Glutamatergic neuron (in vitro differentiated cells): ENCODE measurements at regions not wholly inside any gene's neighbourhood (a gene's known extent, or its start where the extent isn't known, plus 50 kb on each side); places are given as distances from the start of the nearest gene placed in this dataset.

ENCODE experiments used
- DNase-seq: peaks from one replicate; pipeline ENCODE4 v3.0.0; 2022
- H3K27ac Mint-ChIP-seq: one replicate; pipeline ENCODE4 v1.8.0; 2020; ENCODE audit warnings: mild to moderate bottlenecking, mixed read lengths, inconsistent platforms; ENCODE audit not compliant: unreplicated experiment
- H3K27me3 Mint-ChIP-seq: one replicate; pipeline ENCODE4 v1.8.0; 2020; ENCODE audit warnings: mild to moderate bottlenecking, moderate library complexity, mixed read lengths, inconsistent platforms; ENCODE audit not compliant: unreplicated experiment
- H3K36me3 Mint-ChIP-seq: one replicate; pipeline ENCODE4 v1.8.0; 2020; ENCODE audit warnings: mild to moderate bottlenecking, mixed read lengths, inconsistent platforms; ENCODE audit not compliant: unreplicated experiment
- H3K4me1 Mint-ChIP-seq: one replicate; pipeline ENCODE4 v1.8.0; 2020; ENCODE audit warnings: mild to moderate bottlenecking, low read depth, mixed read lengths, inconsistent platforms; ENCODE audit not compliant: unreplicated experiment
- H3K4me3 Mint-ChIP-seq: one replicate; pipeline ENCODE4 v1.8.0; 2020; ENCODE audit warnings: mild to moderate bottlenecking, mixed read lengths, inconsistent platforms; ENCODE audit not compliant: unreplicated experiment
- H3K9me3 Mint-ChIP-seq: one replicate; pipeline ENCODE4 v1.8.0; 2020; ENCODE audit warnings: mild to moderate bottlenecking, moderate library complexity, mixed read lengths, inconsistent platforms; ENCODE audit not compliant: unreplicated experiment
- TF ChIP-seq, protein P1 (sequence below): fragments of 200-600 bp; sonication (generic); IDR thresholded peaks from one replicate; pipeline ENCODE4 v1.5.0; 2021; ENCODE audit not compliant: partially characterized antibody, unreplicated experiment

DNA sequence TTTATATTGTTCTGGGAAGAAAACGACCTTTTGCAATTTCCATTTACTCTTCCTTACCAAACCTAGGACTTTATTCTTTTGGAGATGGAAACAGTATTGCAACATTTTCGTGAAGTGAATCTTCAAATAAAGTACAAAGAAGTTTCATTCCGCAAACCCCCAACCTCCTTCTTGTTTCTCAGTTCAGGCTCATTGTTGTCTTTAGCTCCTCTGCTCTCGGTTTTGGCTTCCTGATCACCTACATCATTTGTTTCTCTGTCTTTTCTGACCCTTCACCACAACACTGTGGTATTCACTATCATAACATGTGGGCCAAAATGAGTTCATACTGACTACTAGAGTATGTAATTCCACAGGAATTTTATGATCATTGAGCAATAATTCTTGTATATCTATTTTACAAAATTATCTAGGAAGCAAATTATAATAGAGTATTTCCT lies 266.8 kb downstream of the ADAMTS20 start:
- TF ChIP-seq, protein P1, sequence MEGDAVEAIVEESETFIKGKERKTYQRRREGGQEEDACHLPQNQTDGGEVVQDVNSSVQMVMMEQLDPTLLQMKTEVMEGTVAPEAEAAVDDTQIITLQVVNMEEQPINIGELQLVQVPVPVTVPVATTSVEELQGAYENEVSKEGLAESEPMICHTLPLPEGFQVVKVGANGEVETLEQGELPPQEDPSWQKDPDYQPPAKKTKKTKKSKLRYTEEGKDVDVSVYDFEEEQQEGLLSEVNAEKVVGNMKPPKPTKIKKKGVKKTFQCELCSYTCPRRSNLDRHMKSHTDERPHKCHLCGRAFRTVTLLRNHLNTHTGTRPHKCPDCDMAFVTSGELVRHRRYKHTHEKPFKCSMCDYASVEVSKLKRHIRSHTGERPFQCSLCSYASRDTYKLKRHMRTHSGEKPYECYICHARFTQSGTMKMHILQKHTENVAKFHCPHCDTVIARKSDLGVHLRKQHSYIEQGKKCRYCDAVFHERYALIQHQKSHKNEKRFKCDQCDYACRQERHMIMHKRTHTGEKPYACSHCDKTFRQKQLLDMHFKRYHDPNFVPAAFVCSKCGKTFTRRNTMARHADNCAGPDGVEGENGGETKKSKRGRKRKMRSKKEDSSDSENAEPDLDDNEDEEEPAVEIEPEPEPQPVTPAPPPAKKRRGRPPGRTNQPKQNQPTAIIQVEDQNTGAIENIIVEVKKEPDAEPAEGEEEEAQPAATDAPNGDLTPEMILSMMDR = no peak
- Mint-ChIP-seq H3K27me3 (no peaks in the 10 kb centered on the region), H3K9me3 (no peaks in the 10 kb centered on the region), H3K4me3 (no peak overlapping the region), H3K27ac (no peak overlapping the region), H3K36me3 (no peaks in the 10 kb centered on the region), H3K4me1 (no peaks in the 10 kb centered on the region)
- DNase-seq = no peak

DNA sequence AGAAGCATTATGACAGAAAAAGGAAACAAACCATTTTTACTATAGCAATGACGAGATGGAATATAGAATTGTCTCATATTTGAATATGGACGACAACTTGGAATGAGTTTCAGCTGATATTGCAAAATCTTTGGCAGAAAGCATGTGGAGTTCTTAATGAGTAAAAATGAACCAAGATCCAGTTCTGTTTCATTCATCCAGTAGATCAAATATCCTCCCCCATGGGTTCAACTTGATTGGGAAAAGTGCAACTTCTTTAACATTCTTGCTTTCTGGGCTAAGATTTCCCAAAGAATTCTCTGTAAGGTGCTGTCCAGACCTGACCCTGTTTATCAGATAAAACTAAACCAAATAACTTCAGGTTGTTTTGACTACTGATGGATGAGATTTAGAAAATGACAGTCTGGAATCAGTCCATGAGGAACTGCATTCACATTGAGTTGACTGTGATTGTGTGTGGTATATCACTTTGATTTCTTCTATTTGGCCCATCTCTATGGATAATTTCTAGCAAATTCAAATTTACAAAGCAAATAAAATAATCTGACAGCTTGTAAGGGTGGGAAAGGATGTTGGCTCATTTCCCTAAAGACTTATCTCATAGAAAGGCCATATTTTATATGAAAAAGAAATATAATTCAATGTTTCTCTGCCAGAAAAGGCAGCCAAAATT lies 267.4 kb downstream of the ADAMTS20 start:
- no peaks in the 10 kb centered on the region for H3K9me3 Mint-ChIP-seq
- H3K27me3 Mint-ChIP-seq = no peaks in the 10 kb centered on the region
- DNase-seq = no peak
- H3K4me1 Mint-ChIP-seq = no peaks in the 10 kb centered on the region
- H3K36me3 Mint-ChIP-seq = no peaks in the 10 kb centered on the region
- H3K4me3 Mint-ChIP-seq = no peak overlapping the region
- H3K27ac Mint-ChIP-seq = no peak overlapping the region
- TF ChIP-seq, protein P1 = no peak

DNA sequence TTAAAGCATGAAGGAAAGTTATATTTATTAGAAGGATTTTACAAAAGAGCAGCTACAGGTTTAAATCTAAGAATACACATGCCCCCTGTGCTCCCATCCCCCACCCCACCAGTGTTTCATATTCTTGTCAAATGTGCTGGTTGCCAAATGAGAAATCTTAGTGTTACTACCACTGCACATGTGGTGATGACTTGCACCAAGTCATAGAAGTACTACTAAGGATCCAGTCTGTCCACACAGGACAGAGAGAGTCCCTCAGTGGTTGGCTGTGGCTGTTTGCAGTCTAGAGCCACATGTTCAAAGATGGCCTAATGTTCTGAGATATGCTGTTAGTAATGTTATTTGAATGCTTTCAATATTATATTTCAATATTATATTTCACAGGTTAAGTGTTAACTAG lies 268.8 kb downstream of the ADAMTS20 start:
- no peak overlapping the region for H3K4me3 Mint-ChIP-seq
- no peaks in the 10 kb centered on the region for H3K9me3 Mint-ChIP-seq
- no peak overlapping the region for H3K27ac Mint-ChIP-seq
- no peaks in the 10 kb centered on the region for H3K36me3 Mint-ChIP-seq
- no peak for DNase-seq
- no peaks in the 10 kb centered on the region for H3K4me1 Mint-ChIP-seq
- TF ChIP-seq, protein P1 = no peak
- H3K27me3 Mint-ChIP-seq = no peaks in the 10 kb centered on the region

DNA sequence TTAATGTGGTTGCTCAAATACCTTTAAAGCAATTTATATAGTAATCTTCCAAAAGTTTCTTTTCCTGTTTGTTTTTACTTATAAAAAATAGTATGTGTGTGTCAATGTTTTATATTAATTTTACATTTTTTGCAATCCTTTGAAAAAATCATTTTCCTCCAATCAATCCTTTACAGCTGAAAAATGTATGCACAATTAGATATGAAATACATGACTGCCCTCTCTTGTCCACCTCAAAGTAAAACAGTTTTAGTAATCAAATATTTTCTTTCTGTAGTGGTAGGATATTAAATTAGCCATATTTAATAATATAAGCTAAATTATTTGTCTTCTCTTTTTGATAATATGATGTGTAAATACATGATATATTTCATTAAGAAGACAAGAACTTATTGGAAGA lies 269.9 kb downstream of the ADAMTS20 start:
- H3K27me3 Mint-ChIP-seq = no peaks in the 10 kb centered on the region
- H3K4me1 Mint-ChIP-seq = no peaks in the 10 kb centered on the region
- TF ChIP-seq, protein P1 = no peak
- H3K27ac Mint-ChIP-seq = no peak overlapping the region
- DNase-seq = no peak
- no peak overlapping the region for H3K4me3 Mint-ChIP-seq
- H3K9me3 Mint-ChIP-seq = no peaks in the 10 kb centered on the region
- no peaks in the 10 kb centered on the region for H3K36me3 Mint-ChIP-seq

DNA sequence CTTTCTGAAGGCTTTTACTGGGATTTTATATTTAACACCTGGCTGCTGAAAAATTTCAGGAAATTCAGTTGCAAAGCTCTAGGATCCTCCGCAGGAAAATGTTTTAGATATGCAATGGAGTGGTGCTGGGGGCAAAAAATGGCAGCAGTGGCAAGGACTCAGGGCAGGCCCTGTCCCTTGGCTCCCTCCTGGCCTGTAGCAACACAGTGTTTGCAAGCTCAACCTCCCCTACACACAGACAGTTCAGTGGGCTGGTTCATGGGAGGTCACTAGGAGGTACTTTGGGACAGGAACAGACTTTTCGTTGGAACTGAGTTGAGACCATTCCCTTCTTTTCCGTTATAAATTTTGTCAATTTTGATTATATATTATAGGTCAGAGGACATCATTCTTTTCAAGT lies 270.4 kb downstream of the ADAMTS20 start:
- no peaks in the 10 kb centered on the region for H3K9me3 Mint-ChIP-seq
- TF ChIP-seq, protein P1 = no peak
- no peaks in the 10 kb centered on the region for H3K4me1 Mint-ChIP-seq
- H3K27ac Mint-ChIP-seq = no peak overlapping the region
- H3K4me3 Mint-ChIP-seq = no peak overlapping the region
- DNase-seq = peak; percentile 17
- H3K36me3 Mint-ChIP-seq = no peaks in the 10 kb centered on the region
- H3K27me3 Mint-ChIP-seq = no peaks in the 10 kb centered on the region
